Stimulated activated CD8-positive, alpha-beta memory T cell treated with anti-CD3 and anti-CD28 coated beads, Interleukin-4, amount 100 ng/mL, for 4 hours (primary cell): ENCODE measurements at regions not wholly inside any gene's neighbourhood (a gene's known extent, or its start where the extent isn't known, plus 50 kb on each side); places are given as distances from the start of the nearest gene placed in this dataset.
"Not testable (repeated sequence)": the region's sequence is repeated elsewhere in the genome, so short reads cannot be mapped to it uniquely, and the experiment has no call there.

Source experiments
- DNase-seq, 2 donors: peaks; one replicate each; pipeline ENCODE4 v3.0.0-alpha.2; 2020; ENCODE audit warnings: low read depth in 2 of 2, low spot score in 1 of 2

DNA sequence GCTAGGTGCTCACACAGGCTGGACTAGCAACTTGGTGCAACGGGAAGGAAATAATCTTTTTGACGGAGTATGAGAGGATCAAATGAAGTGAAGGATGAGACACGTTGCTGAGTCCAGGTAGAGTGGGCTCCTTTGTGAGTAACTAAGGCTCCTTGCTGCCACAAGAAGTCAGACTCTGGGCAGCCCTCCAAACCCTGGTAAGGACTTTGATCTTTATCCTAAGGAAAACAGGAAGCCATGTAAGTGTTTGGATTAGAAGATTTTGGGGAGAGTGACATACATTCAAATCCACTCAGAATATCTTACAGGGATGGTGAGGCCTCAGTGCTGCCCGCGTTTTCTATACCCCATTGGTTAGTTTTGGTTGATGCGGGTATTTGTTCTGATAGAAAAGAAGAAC, 155.9 kb upstream of the RAG2 start:
- no peak for DNase-seq

DNA sequence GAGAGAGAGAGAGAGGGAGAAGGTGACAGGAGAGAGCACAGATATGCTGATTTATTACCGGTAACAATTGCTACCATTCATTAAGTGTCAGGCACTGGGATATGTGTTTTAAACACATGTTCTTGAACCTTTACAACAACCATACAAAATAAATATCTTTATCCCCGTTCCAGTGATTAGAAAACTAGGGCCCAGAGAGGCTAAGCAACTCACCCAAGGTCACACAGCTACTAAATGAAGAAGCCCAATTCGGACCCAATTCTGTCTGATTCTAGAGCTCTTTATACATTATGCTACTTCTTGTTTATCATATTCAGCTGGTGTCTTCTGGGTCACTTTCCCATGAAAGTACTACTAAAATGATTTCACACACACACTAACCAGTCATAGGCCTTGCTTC, 154.0 kb upstream of the RAG2 start:
- DNase-seq: no peak

- DNase-seq: no peak
Measured at GRCh38 chr11:36751335-36751781, 153.3 kb upstream of the RAG2 start.

DNA sequence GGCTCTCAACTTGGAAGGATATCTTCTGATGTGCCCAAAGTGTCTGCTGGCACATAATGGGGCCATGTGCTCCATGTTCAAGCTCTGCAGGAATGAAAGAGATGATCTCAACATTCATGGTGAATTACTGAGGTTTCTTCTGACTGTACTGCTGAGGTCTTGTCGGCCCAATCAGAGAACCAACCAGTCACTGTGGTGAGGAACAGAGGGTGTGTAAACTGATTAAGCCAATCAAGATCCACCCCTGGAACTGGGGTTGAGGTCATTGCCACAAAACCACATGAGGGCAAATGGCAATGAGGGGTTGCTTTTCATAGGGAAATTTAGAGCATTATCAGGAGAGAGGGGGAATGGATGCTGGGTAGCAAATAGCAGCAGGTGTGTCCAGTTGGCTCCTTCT, 152.3 kb upstream of the RAG2 start:
- no peak for DNase-seq

GRCh38 chr11:36748836-36749235, 150.8 kb upstream of the RAG2 start:
- no peak for DNase-seq

GRCh38 chr11:36746886-36747710, 149.1 kb upstream of the RAG2 start:
- DNase-seq: peak; percentile 45 to 56

DNA sequence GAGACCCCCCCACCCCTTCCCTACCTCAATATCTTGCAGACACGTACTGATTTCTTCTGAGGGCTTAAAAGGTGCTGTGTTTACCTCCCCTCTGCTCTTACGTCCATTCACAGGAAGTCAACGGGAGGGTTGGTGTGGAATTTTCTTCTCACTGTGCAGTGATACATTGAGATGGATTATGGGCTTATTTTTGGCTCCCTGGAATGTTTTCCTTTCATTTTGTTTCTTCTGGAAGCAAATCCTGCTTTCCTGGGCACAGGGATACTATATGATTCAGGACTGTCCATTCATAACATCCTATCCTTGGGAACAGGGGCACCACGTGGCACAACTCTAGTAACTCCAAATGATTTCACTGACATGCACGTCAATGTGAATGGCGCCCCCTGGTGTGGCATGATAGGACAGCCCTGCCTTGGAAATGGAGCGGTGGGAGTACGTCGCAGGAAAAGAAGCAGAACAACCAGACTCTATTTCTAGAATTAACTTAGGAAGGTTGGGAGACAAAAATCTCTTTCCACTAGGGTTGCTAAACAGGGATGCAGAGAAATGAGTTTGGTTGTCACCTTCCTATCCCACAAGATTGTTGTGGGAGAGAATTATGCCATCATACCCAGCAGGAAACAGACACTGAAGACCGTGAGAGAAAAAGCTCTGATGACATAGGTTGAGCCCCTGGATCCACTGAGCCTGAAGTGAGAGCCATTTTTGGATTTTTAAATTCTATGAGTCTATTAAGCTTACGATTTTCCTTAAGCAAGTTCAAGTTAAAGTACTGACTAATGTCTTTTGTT, 146.5 kb upstream of the RAG2 start:
- peak in 1 of 2 donors; percentile 31 for DNase-seq

- DNase-seq: no peak
Measured at GRCh38 chr11:36743039-36743438, 145.0 kb upstream of the RAG2 start.

DNA sequence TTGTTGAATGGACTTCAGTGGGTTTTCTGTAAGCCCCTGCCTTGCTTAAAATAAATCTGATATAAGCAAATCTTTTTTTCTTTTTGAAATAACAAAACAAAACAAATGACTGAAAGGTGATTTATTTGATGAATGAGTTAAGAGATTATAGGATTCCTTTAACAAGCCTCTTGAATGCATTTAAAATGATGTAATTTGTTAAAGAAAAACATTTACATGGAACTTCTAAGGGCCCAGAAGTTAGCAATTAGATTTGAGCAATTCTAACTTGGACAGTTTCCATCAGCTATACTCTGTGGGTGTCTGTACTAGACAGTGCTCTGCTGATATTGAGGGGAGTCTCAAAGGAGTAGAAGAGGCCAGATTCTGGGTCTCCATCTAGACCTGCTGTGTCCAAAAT, 143.5 kb upstream of the RAG2 start:
- no peak for DNase-seq

DNA sequence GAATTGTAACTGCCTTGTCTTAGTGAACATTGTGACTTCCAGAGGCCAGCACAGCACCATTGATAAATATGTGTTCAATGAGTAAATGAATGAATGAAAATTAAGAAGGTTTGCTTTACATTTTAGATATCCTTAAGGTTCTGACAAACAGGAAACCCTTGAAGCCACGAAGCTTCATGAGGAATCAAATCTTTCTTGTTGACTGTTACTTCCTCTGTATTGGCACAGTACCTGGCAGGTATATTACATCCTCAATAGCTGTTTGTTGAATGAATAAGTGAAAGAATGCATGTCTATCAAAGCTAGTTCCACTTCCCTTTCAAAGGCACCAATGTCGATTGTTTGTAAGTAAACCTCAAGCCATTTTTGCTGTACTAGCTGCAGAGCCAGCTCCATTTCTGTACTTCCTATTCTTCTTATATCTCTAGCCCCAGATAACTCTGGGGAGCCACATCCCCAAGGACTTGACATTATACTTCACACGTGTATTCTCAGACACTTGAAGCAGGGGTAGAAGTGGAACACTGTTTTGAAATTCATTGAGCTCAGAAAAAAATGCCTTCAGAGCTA, 140.3 kb upstream of the RAG2 start:
- no peak for DNase-seq

GRCh38 chr11:36736103-36736502, 138.1 kb upstream of the RAG2 start:
- no peak for DNase-seq

DNA sequence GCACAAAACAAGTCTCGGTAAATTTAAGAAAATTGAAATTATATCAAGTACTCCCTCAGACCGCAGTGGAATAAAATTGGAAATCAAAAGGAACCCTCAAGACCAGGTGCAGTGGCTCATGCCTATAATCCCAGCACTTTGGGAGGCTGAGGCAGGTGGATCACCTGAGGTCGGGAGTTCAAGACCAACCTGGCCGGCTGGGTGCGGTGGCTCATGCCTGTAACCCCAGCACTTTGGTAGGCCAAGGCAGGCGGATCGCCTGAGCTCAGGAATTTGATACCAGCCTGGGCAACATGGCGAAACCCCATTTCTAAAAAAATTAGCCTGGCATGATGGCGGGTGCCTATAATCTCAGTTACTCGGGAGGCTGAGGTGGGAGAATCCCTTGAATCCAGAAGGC, 135.7 kb upstream of the RAG2 start:
- not testable (repeated sequence) for DNase-seq

DNA sequence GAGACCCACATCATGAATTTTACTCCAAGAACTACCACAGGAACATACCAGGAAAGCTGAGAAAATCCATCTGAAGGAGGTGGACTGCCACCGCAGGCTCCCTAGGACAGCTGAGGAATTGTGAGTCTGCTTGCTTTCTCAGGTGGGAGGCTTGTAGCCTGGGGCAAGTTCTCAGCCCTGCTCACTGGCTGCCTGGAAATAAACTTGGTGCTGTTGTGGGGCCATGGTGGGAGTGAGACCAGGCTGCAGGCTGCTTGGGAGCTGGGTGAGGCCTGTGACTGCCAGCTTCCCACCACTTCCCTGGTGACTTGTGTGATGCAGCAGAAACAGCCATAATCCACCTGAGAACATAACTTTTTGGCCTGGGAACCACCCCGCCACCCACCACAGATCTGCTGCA, 132.7 kb upstream of the RAG2 start:
- no peak for DNase-seq

- no peak for DNase-seq
Measured at GRCh38 chr11:36729825-36730224, 131.8 kb upstream of the RAG2 start.

DNA sequence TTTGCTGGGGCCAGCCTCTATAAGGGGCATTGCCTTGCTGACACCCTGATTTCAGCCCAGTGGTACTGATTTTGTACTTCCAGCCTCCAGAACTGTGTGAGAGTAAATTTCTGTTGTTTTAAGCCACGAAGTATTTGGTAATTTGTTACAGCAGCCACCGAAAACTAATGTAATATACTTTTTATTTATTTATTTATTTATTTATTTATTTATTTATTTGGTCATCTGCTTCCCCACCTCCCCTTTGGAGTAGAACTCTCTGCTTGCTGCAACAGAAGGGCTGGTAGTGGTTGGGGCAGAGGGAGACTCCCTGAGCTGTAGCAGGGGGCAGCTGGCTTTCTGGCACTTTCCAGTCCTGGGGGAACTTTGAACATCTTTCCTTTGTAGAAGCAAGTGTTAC, 128.4 kb upstream of the RAG2 start:
- DNase-seq: no peak

DNA sequence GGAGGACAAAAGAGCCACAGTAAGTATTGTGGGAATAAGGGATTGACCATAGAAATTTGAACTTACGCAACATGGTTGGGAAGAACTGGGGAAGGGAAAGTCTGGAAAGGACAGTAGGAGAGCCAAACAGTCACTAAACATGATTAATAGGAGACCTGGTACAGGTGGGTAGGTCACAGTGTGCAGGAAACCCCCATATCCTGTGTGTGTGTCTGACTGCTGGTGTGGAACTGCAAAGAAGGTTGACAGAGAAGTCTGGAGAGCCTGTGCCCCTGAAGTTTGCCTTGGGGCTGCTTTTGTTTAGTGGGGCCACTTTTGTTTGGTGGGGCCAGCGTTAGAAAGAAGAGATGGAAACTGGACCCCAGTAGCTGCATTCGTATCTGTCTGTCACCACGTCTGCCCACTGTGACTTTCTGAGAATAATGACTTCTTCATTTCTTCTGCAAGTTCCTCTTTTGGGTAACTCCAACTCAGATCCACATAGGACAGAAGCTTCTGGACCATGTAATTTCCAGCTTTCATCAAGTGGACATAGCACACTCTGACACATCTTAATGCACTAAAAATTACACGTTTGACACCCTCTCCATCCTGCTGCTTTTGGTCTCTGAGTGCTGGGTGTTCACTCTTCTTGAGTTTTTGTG, 126.8 kb upstream of the RAG2 start:
- DNase-seq: no peak

- no peak for DNase-seq
Measured at GRCh38 chr11:36722421-36722820, 124.4 kb upstream of the RAG2 start.

DNA sequence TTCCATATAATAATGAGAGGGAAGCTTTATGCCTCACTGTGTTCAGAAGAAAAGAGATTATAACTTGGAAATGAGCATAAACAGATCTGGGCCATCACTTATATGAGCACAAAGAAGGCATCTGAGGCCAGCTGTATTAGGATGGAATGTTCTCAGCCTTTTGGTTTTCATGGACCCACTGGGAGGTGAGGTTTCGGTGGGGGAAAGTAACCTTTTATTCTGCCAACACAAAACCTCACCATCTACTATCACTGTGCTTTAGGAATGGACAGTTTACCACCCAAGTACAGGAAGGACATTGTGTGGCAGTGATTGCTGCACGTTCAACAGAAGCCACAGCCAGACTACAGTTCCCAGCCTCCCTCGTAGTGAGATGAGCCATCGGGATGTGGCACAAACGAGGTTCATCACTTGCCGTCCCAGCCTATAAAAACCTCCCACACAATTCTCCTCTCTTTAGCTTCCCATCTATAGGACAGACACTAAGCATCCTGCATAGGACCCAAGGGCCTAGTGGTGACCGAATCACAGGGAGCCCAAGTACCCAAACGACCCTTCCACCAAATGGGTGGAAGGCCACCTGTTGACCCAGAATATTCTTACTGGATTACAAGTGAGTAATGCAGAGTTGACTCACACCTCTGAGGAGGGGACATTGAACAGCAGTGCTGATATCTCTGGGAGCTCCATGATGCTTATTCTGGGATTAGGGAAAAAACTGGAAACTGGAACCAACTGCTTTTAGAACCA, 121.5 kb upstream of the RAG2 start:
- DNase-seq: no peak

DNA sequence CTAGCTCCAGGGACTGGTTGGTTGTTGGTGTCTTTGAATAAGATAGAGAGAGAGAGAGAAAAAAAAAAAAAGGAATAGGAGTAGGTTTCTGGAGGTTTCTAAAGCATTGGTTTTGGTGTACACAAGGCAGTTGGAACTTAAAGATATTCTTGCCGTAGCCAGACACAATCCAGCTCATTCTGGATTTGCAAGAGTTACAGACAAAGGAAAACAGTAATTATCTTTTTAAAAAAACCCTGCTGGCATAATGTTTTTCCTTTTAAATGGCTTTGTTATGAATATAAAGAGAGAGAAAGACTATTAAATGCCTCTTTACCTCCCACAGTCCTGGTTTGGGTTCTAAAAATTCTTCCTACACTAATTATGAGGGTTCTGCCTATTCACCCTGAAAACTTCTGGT, 120.4 kb upstream of the RAG2 start:
- DNase-seq: no peak

- no peak for DNase-seq
Measured at GRCh38 chr11:36713715-36714114, 115.7 kb upstream of the RAG2 start.
